GM12878 (cell line): ENCODE measurements at regions not wholly inside any gene's neighbourhood (a gene's known extent, or its start where the extent isn't known, plus 50 kb on each side); places are given as distances from the start of the nearest gene placed in this dataset.

Experiments
- ATAC-seq: fragments of 200-7000 bp; cut with Tn5 transposase; 3 replicates; pipeline ENCODE4 v1.9.1; 2020; ENCODE audit warnings: mild to moderate bottlenecking, moderate library complexity
- BruUV-seq: library from RNA; stranded (reverse); fragments of 400-500 nt; replicated peaks from 2 replicates; lab custom pipeline; 2021; lab: Mats Ljungman, UMichigan
- CTCF ChIA-PET: fragments of 300-600 bp; sonication (Branson Sonifier 250); formaldehyde crosslinking; extraction: SDS; loops from one replicate; lab custom pipeline; 2021; ENCODE audit warnings: inconsistent platforms; lab: Yijun Ruan, JAX
- POLR2A ChIA-PET: fragments of 350-600 bp; formaldehyde crosslinking; extraction: SDS; loops from one replicate; lab custom pipeline; 2021; ENCODE audit warnings: inconsistent platforms; lab: Charles Lee
- RAD21 ChIA-PET: fragments of 300-600 bp; sonication (Branson Sonifier 250); formaldehyde crosslinking; loops from one replicate; lab custom pipeline; 2023; ENCODE audit warnings: antibody characterized with exemption; ENCODE audit not compliant: unreplicated experiment; lab: Charles Lee
- SMC1A ChIA-PET: fragments of 300-600 bp; sonication (Branson Sonifier 250); formaldehyde crosslinking; loops from one replicate; lab custom pipeline; 2023; ENCODE audit not compliant: unreplicated experiment, uncharacterized antibody; lab: Charles Lee
- DNase-seq: peaks from one replicate; pipeline ENCODE4 v3.0.0-alpha.2; 2011; ENCODE audit warnings: low read depth, low spot score
- FAIRE-seq: peaks from 3 replicates; lab custom pipeline; 2011; peaks lifted over from hg19 to GRCh38; lab: Jason Lieb, UNC
- H2AFZ ChIP-seq: 2 replicates; pipeline ENCODE4 v1.6.0; 2011; ENCODE audit warnings: low read depth, low read length, control low read depth; ENCODE audit not compliant: control insufficient read depth
- H3K27ac ChIP-seq: 2 replicates; pipeline ENCODE4 v1.5.1; 2011; ENCODE audit warnings: control low read depth; ENCODE audit not compliant: control insufficient read depth, insufficient read depth
- H3K27me3 ChIP-seq, 2 experiments: replicated peaks in 1 of 2; 2 replicates each; pipeline versions ENCODE4 v1.6.0 to v1.6.1; 2011; ENCODE audit warnings: low read length in 1 of 2; ENCODE audit not compliant: control insufficient read depth in 2 of 2, insufficient read depth in 2 of 2
- H3K36me3 ChIP-seq, 2 experiments: 2 replicates each; pipeline ENCODE4 v1.5.1; 2011; ENCODE audit warnings: low read length in 1 of 2; ENCODE audit not compliant: control insufficient read depth in 2 of 2, insufficient read depth in 2 of 2
- H3K4me1 ChIP-seq: 2 replicates; pipeline ENCODE4 v1.6.1; 2011; ENCODE audit warnings: mild to moderate bottlenecking, low read length, moderate library complexity, mixed read lengths; ENCODE audit not compliant: control insufficient read depth, insufficient read depth
- H3K4me2 ChIP-seq: 2 replicates; pipeline ENCODE4 v1.6.0; 2011; ENCODE audit warnings: control low read depth; ENCODE audit not compliant: control insufficient read depth, insufficient read depth
- H3K4me3 ChIP-seq: fragments of 200-600 bp; sonication (generic); 2 replicates; pipeline ENCODE4 v1.5.1; 2016
- H3K79me2 ChIP-seq: 2 replicates; pipeline ENCODE4 v1.6.0; 2011; ENCODE audit warnings: low read length; ENCODE audit not compliant: control insufficient read depth, insufficient read depth
- H3K9ac ChIP-seq: 2 replicates; pipeline ENCODE4 v1.8.0; 2011; ENCODE audit warnings: low read length, control low read depth, mixed read lengths; ENCODE audit not compliant: control insufficient read depth, insufficient read depth
- H3K9me3 ChIP-seq: replicated peaks from 3 replicates; pipeline ENCODE4 v1.5.1; 2011; ENCODE audit warnings: mild to moderate bottlenecking, low read length; ENCODE audit not compliant: control insufficient read depth, insufficient read depth
- H4K20me1 ChIP-seq: 2 replicates; pipeline ENCODE4 v1.6.0; 2011; ENCODE audit not compliant: control insufficient read depth, insufficient read depth
- FOXM1 ChIP-seq: IDR thresholded peaks from 2 replicates; pipeline ENCODE4 v1.6.1; 2012; ENCODE audit warnings: low read depth, mild to moderate bottlenecking, inconsistent platforms, low read length, moderate library complexity
- KLF5 ChIP-seq: fragments of 450-650 bp; IDR thresholded peaks from 2 replicates; pipeline ENCODE4 v1.6.1; 2014; ENCODE audit warnings: mild to moderate bottlenecking; ENCODE audit not compliant: partially characterized antibody
- MYB ChIP-seq: fragments of 150-350 bp; IDR thresholded peaks from 2 replicates; pipeline ENCODE4 v1.6.1; 2014; ENCODE audit warnings: mild to moderate bottlenecking, low read depth, low read length, borderline replicate concordance
- RAD51 ChIP-seq: fragments of 450-650 bp; IDR thresholded peaks from 2 replicates; pipeline ENCODE4 v1.6.1; 2016; ENCODE audit warnings: moderate library complexity, mild to moderate bottlenecking, inconsistent platforms
- RBBP5 ChIP-seq: fragments of 200-600 bp; sonication (generic); conservative IDR thresholded peaks from 2 replicates; pipeline ENCODE4 v1.6.1; 2016
- STAT3 ChIP-seq: IDR thresholded peaks from 2 replicates; pipeline ENCODE4 v1.6.1; 2011; ENCODE audit warnings: low read depth, low read length, improper control_type of control experiment
- ZNF687 ChIP-seq: fragments of 450-650 bp; IDR thresholded peaks from 2 replicates; pipeline ENCODE4 v1.6.1; 2017; ENCODE audit warnings: mild to moderate bottlenecking, moderate library complexity
- in situ Hi-C: fragments of 300-500 bp; cut with MboI; formaldehyde crosslinking; loops from 9 replicates; pipeline ENCODE4 v1.14.3; 2018; ENCODE audit warnings: mixed read lengths
- intact Hi-C: fragments of 100-400 bp; cut with micrococcal nuclease; formaldehyde crosslinking; loops from one replicate; pipeline ENCODE4 v1.14.2; 2022; ENCODE audit not compliant: unreplicated experiment
- TF ChIP-seq, protein P1 (sequence below): fragments of 450-650 bp; IDR thresholded peaks from 2 replicates; pipeline ENCODE4 v1.6.1; 2017; ENCODE audit warnings: low read depth, mild to moderate bottlenecking, moderate library complexity
- TF ChIP-seq, protein P2 (sequence below): fragments of 450-650 bp; IDR thresholded peaks from 2 replicates; pipeline ENCODE4 v1.6.1; 2017; ENCODE audit warnings: mild to moderate bottlenecking, low read depth, inconsistent platforms; ENCODE audit not compliant: poor library complexity, severe bottlenecking
- TF ChIP-seq, protein P3 (sequence below): fragments of 150-350 bp; IDR thresholded peaks from 2 replicates; pipeline ENCODE4 v1.6.1; 2014; ENCODE audit warnings: mild to moderate bottlenecking, low read depth, low read length

GRCh38 chr21:27219068-27219467 is 252.2 kb upstream of the ADAMTS5 start (continued):
- TF ChIP-seq ZNF687 (no peak), RBBP5 (no peak), RAD51 (no peak)

GRCh38 chr21:27213303-27213702 is 246.4 kb upstream of the ADAMTS5 start:
- DNase-seq (no peak), ATAC-seq (no peak), FAIRE-seq (no peak)
- in situ Hi-C loops (no loop called here), intact Hi-C loops (no loop called here)
- ChIA-PET RAD21 (no interaction called here), CTCF (no interaction called here), SMC1A (no interaction called here), POLR2A (no interaction called here)
- no peak overlapping the region for H3K27ac ChIP-seq
- H3K4me2 ChIP-seq = no peak overlapping the region
- no TSS peak for BruUV-seq
- no peaks in the 10 kb centered on the region for H3K79me2 ChIP-seq
- TF ChIP-seq MYB (no peak), FOXM1 (no peak), STAT3 (no peak), KLF5 (no peak)
- TF ChIP-seq, protein P1, sequence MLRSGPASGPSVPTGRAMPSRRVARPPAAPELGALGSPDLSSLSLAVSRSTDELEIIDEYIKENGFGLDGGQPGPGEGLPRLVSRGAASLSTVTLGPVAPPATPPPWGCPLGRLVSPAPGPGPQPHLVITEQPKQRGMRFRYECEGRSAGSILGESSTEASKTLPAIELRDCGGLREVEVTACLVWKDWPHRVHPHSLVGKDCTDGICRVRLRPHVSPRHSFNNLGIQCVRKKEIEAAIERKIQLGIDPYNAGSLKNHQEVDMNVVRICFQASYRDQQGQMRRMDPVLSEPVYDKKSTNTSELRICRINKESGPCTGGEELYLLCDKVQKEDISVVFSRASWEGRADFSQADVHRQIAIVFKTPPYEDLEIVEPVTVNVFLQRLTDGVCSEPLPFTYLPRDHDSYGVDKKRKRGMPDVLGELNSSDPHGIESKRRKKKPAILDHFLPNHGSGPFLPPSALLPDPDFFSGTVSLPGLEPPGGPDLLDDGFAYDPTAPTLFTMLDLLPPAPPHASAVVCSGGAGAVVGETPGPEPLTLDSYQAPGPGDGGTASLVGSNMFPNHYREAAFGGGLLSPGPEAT = no peak
- TF ChIP-seq, protein P2, sequence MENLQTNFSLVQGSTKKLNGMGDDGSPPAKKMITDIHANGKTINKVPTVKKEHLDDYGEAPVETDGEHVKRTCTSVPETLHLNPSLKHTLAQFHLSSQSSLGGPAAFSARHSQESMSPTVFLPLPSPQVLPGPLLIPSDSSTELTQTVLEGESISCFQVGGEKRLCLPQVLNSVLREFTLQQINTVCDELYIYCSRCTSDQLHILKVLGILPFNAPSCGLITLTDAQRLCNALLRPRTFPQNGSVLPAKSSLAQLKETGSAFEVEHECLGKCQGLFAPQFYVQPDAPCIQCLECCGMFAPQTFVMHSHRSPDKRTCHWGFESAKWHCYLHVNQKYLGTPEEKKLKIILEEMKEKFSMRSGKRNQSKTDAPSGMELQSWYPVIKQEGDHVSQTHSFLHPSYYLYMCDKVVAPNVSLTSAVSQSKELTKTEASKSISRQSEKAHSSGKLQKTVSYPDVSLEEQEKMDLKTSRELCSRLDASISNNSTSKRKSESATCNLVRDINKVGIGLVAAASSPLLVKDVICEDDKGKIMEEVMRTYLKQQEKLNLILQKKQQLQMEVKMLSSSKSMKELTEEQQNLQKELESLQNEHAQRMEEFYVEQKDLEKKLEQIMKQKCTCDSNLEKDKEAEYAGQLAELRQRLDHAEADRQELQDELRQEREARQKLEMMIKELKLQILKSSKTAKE = no peak
- TF ChIP-seq, protein P3, sequence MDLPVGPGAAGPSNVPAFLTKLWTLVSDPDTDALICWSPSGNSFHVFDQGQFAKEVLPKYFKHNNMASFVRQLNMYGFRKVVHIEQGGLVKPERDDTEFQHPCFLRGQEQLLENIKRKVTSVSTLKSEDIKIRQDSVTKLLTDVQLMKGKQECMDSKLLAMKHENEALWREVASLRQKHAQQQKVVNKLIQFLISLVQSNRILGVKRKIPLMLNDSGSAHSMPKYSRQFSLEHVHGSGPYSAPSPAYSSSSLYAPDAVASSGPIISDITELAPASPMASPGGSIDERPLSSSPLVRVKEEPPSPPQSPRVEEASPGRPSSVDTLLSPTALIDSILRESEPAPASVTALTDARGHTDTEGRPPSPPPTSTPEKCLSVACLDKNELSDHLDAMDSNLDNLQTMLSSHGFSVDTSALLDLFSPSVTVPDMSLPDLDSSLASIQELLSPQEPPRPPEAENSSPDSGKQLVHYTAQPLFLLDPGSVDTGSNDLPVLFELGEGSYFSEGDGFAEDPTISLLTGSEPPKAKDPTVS = no peak
- no peak overlapping the region for H2AFZ ChIP-seq
- H3K36me3 ChIP-seq = no peaks in the 10 kb centered on the region
- no peaks in the 10 kb centered on the region for H3K4me1 ChIP-seq
- H3K9ac ChIP-seq = no peak overlapping the region
- no peaks in the 10 kb centered on the region for H4K20me1 ChIP-seq
- no peaks in the 10 kb centered on the region for H3K27me3 ChIP-seq
- no peak overlapping the region for H3K4me3 ChIP-seq
- no peaks in the 10 kb centered on the region for H3K9me3 ChIP-seq
